OCI-LY7 (cell line): ENCODE measurements at regions not wholly inside any gene's neighbourhood (a gene's known extent, or its start where the extent isn't known, plus 50 kb on each side); places are given as distances from the start of the nearest gene placed in this dataset.

Experiments
- BruUV-seq: library from RNA; stranded (reverse); fragments of 400-500 nt; replicated peaks from 2 replicates; lab custom pipeline; 2021; lab: Mats Ljungman, UMichigan
- CTCF ChIA-PET: fragments of 300-600 bp; sonication (Branson Sonifier 250); formaldehyde crosslinking; loops from one replicate; lab custom pipeline; 2022; ENCODE audit warnings: antibody characterized with exemption; ENCODE audit not compliant: unreplicated experiment; lab: Charles Lee
- POLR2A ChIA-PET: fragments of 300-600 bp; sonication (Branson Sonifier 250); formaldehyde crosslinking; loops from one replicate; lab custom pipeline; 2022; ENCODE audit warnings: antibody characterized with exemption; lab: Charles Lee
- DNase-seq: peaks from one replicate; pipeline ENCODE4 v3.0.0-alpha.2; 2015; ENCODE audit warnings: low spot score
- H2AFZ ChIP-seq: fragments of 200-600 bp; sonication (generic), shearing (Covaris generic); 2 replicates; pipeline ENCODE4 v1.6.1; 2014; ENCODE audit warnings: mild to moderate bottlenecking, antibody characterized with exemption, low read length, moderate library complexity
- H3K27ac ChIP-seq: fragments of 200-600 bp; sonication (generic); 2 replicates; pipeline ENCODE4 v1.5.1; 2014; ENCODE audit warnings: mixed run types, low read depth, mild to moderate bottlenecking, moderate library complexity, low read length, inconsistent platforms; ENCODE audit not compliant: poor library complexity, severe bottlenecking
- H3K36me3 ChIP-seq: fragments of 200-600 bp; sonication (generic); 2 replicates; pipeline ENCODE4 v1.6.1; 2014; ENCODE audit warnings: mild to moderate bottlenecking, antibody characterized with exemption, low read length, moderate library complexity, mixed read lengths; ENCODE audit not compliant: insufficient read depth
- H3K4me1 ChIP-seq: fragments of 200-600 bp; sonication (generic); 2 replicates; pipeline ENCODE4 v1.5.1; 2014; ENCODE audit warnings: mild to moderate bottlenecking, low read length; ENCODE audit not compliant: insufficient read depth, poor library complexity, severe bottlenecking
- H3K4me2 ChIP-seq: fragments of 200-600 bp; sonication (generic); 2 replicates; pipeline ENCODE4 v1.6.1; 2014; ENCODE audit warnings: mild to moderate bottlenecking, low read length
- H3K4me3 ChIP-seq: fragments of 200-600 bp; sonication (generic); 2 replicates; pipeline ENCODE4 v1.5.1; 2014; ENCODE audit warnings: mild to moderate bottlenecking, low read depth, low read length; ENCODE audit not compliant: poor library complexity, severe bottlenecking
- H3K79me2 ChIP-seq: fragments of 200-600 bp; sonication (generic); 2 replicates; pipeline ENCODE4 v1.6.1; 2016; ENCODE audit warnings: low read depth, mild to moderate bottlenecking, low read length, moderate library complexity, mixed read lengths; ENCODE audit not compliant: insufficient read depth
- H3K9me2 ChIP-seq: fragments of 200-600 bp; sonication (generic); 2 replicates; pipeline ENCODE4 v1.6.1; 2016; ENCODE audit warnings: mild to moderate bottlenecking, low read length, mixed read lengths; ENCODE audit not compliant: insufficient read depth
- H3K9me3 ChIP-seq: fragments of 200-600 bp; sonication (generic); 2 replicates; pipeline ENCODE4 v1.6.1; 2014; ENCODE audit warnings: mild to moderate bottlenecking, mixed run types, low read length, mixed read lengths
- H4K20me1 ChIP-seq: fragments of 200-600 bp; sonication (generic); 2 replicates; pipeline ENCODE4 v1.6.1; 2014; ENCODE audit warnings: mild to moderate bottlenecking, antibody characterized with exemption, low read length, moderate library complexity, mixed read lengths; ENCODE audit not compliant: insufficient read depth
- CTCF ChIP-seq: fragments of 200-600 bp; sonication (generic); conservative IDR thresholded peaks from 2 replicates; pipeline ENCODE4 v1.5.1; 2014; ENCODE audit warnings: mild to moderate bottlenecking, antibody characterized with exemption, low read length, moderate library complexity, mixed read lengths
- EZH2phosphoT487 ChIP-seq: fragments of 200-600 bp; sonication (generic); IDR thresholded peaks from 2 replicates; pipeline ENCODE4 v1.6.1; 2018; ENCODE audit warnings: low read depth, borderline replicate concordance, mild to moderate bottlenecking, mixed run types, antibody characterized with exemption, low read length, moderate library complexity, mixed read lengths
- intact Hi-C: fragments of 100-400 bp; cut with micrococcal nuclease; formaldehyde crosslinking; loops from one replicate; pipeline ENCODE4 v1.10.0; 2022; ENCODE audit not compliant: unreplicated experiment

GRCh38 chr18:1006304-1006703, 101.6 kb downstream of the ADCYAP1 start:
- Histone ChIP-seq H3K9me3 (no peaks in the 10 kb centered on the region), H3K4me1 (no peaks in the 10 kb centered on the region), H3K4me2 (no peak overlapping the region), H3K27ac (no peak overlapping the region), H4K20me1 (no peaks in the 10 kb centered on the region), H2AFZ (no peak overlapping the region), H3K9me2 (no peaks in the 10 kb centered on the region), H3K4me3 (no peak overlapping the region), H3K36me3 (no peaks in the 10 kb centered on the region), H3K79me2 (no peaks in the 10 kb centered on the region)
- CTCF ChIA-PET = no interaction called here
- no TSS peak for BruUV-seq
- DNase-seq = no peak
- intact Hi-C loops = no loop called here
- POLR2A ChIA-PET = no interaction called here
- TF ChIP-seq CTCF (no peak), EZH2phosphoT487 (no peak)

GRCh38 chr18:1006965-1007364, 102.3 kb downstream of the ADCYAP1 start:
- H3K4me2 ChIP-seq = no peak overlapping the region
- H3K9me3 ChIP-seq = no peaks in the 10 kb centered on the region
- no peak overlapping the region for H2AFZ ChIP-seq
- CTCF ChIA-PET = no interaction called here
- intact Hi-C loops = no loop called here
- H3K4me1 ChIP-seq = no peaks in the 10 kb centered on the region
- no peaks in the 10 kb centered on the region for H3K9me2 ChIP-seq
- POLR2A ChIA-PET = interaction anchor here (0.7 kb wide), 1 partner anchor 103 kb away, joined by 3 read pairs; no protein-coding TSS in a partner anchor
- BruUV-seq = no TSS peak
- no peak overlapping the region for H3K4me3 ChIP-seq
- no peaks in the 10 kb centered on the region for H3K36me3 ChIP-seq
- DNase-seq = no peak
- H3K27ac ChIP-seq = no peak overlapping the region
- no peaks in the 10 kb centered on the region for H4K20me1 ChIP-seq
- no peaks in the 10 kb centered on the region for H3K79me2 ChIP-seq
- TF ChIP-seq EZH2phosphoT487 (no peak), CTCF (no peak)

- Histone ChIP-seq H3K4me1 (no peaks in the 10 kb centered on the region), H3K79me2 (no peaks in the 10 kb centered on the region), H4K20me1 (no peaks in the 10 kb centered on the region), H3K9me3 (no peaks in the 10 kb centered on the region), H2AFZ (no peak overlapping the region), H3K9me2 (no peaks in the 10 kb centered on the region), H3K36me3 (no peaks in the 10 kb centered on the region), H3K4me2 (no peak overlapping the region), H3K27ac (no peak overlapping the region), H3K4me3 (no peak overlapping the region)
- TF ChIP-seq EZH2phosphoT487 = no peak
- TF ChIP-seq CTCF = no peak
- no peak for DNase-seq
- CTCF ChIA-PET = no interaction called here
- BruUV-seq = no TSS peak
- intact Hi-C loops = no loop called here
- POLR2A ChIA-PET = no interaction called here
These were observed 106.7 kb downstream of the ADCYAP1 start for GRCh38 chr18:1011349-1011748.
